GM21423 (cell line): ENCODE measurements at regions not wholly inside any gene's neighbourhood (a gene's known extent, or its start where the extent isn't known, plus 50 kb on each side); places are given as distances from the start of the nearest gene placed in this dataset.

ENCODE experiments used
- ATAC-seq: cut with Tn5 transposase; IDR thresholded peaks from one replicate; pipeline ENCODE4 v1.9.1; 2021; ENCODE audit warnings: mild to moderate bottlenecking, moderate library complexity; ENCODE audit not compliant: unreplicated experiment

- no peak for ATAC-seq
Measured at GRCh38 chr7:131899271-131900030, 343.0 kb upstream of the PODXL start.

- no peak for ATAC-seq
Measured at GRCh38 chr7:131898418-131898817, 342.0 kb upstream of the PODXL start.

GRCh38 chr7:131897790-131898165, 341.4 kb upstream of the PODXL start:
- ATAC-seq, result no peak

- no peak for ATAC-seq
Measured at GRCh38 chr7:131897016-131897789, 340.8 kb upstream of the PODXL start.

GRCh38 chr7:131896165-131896863, 339.9 kb upstream of the PODXL start:
- no peak for ATAC-seq

GRCh38 chr7:131895541-131896164, 339.2 kb upstream of the PODXL start:
- ATAC-seq, result no peak

GRCh38 chr7:131893631-131894340, 337.4 kb upstream of the PODXL start:
- ATAC-seq, result no peak

GRCh38 chr7:131890176-131890575, 333.7 kb upstream of the PODXL start:
- no peak for ATAC-seq

- no peak for ATAC-seq
Measured at GRCh38 chr7:131889572-131890150, 333.2 kb upstream of the PODXL start.

GRCh38 chr7:131883769-131884168, 327.3 kb upstream of the PODXL start:
- ATAC-seq, result no peak

GRCh38 chr7:131883196-131883595, 326.8 kb upstream of the PODXL start:
- no peak for ATAC-seq

GRCh38 chr7:131882321-131882720, 325.9 kb upstream of the PODXL start:
- ATAC-seq, result no peak

GRCh38 chr7:131880078-131880477, 323.6 kb upstream of the PODXL start:
- ATAC-seq, result no peak

GRCh38 chr7:131879424-131879823, 323.0 kb upstream of the PODXL start:
- no peak for ATAC-seq

- no peak for ATAC-seq
Measured at GRCh38 chr7:131878777-131879176, 322.3 kb upstream of the PODXL start.

- ATAC-seq, result no peak
Measured at GRCh38 chr7:131873581-131873980, 317.2 kb upstream of the PODXL start.

- ATAC-seq, result no peak
Measured at GRCh38 chr7:131869986-131870385, 313.6 kb upstream of the PODXL start.

GRCh38 chr7:131869169-131869844, 312.9 kb upstream of the PODXL start:
- no peak for ATAC-seq

GRCh38 chr7:131867461-131867860, 311.0 kb upstream of the PODXL start:
- ATAC-seq, result no peak

- no peak for ATAC-seq
Measured at GRCh38 chr7:131865911-131866310, 309.5 kb upstream of the PODXL start.
